HG03469 (cell line): ENCODE measurements at regions not wholly inside any gene's neighbourhood (a gene's known extent, or its start where the extent isn't known, plus 50 kb on each side); places are given as distances from the start of the nearest gene placed in this dataset.
A peak's percentile ranks its signal among the peaks of the same experiment; 100 is the strongest.
"Not testable (repeated sequence)": the region's sequence is repeated elsewhere in the genome, so short reads cannot be mapped to it uniquely, and the experiment has no call there.

ENCODE experiments used
- ATAC-seq: cut with Tn5 transposase; IDR thresholded peaks from one replicate; pipeline ENCODE4 v1.9.1; 2021; ENCODE audit warnings: mild to moderate bottlenecking, moderate library complexity, moderate number of reproducible peaks; ENCODE audit not compliant: unreplicated experiment

DNA sequence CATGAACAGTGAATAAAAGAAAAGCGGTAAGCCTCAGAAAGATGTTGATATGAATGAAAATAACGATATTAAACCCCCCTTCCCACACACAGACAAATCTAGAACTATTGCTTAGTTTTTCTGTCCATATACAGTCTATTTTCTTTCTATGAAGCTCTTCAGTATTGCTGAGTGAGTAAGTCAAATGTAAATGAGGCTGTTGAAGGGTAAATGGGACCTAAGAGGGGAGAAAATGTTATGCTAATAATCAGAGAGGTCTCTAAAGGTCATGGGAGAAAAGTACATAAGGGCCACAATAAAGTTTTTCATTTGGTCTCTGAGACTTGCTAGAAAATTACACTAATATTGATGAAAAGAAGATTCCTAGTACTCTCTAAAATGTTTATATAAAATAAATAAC, 56.2 kb downstream of the PABPC4L start:
- no peak for ATAC-seq

- no peak for ATAC-seq
Observed at GRCh38 chr4:134144337-134144736, 57.3 kb downstream of the PABPC4L start.

DNA sequence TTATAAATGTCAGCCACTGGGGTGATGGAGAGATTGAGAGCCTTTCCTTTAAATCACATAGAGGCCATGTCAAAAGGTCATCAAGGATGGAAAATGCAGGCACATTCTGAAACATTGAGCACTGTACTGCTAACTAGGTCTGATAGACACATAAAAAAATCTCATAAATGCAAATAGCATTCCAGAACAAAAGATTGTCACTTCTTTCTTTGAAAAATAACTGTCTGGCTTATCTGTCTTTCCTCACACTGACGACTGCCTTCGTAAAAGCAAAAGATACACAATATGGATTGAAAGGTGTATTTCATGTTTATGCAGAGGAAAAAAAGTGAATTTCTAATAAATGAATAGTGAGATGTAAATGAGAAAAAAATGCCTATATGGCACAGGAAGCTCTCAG, 59.9 kb downstream of the PABPC4L start:
- no peak for ATAC-seq

DNA sequence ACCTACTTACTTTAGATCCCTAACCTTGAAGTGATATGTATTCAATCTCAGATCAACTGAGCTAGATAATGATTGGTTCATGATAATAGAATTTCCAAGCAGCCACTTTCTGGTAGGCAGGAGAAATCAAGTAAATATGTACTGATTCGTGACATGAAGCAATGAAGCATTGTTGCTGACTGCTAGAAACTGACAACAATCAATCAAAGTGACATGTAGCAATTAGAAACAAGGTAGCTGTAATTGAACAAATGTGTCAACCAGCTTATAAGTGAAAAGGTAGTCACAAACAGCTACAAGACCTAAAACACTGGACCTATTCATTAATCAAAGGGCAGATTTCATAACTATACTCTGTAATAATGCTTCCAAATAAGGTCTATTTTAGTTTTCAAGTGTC, 62.4 kb downstream of the PABPC4L start:
- ATAC-seq = no peak

GRCh38 chr4:134132086-134132783, 69.4 kb downstream of the PABPC4L start:
- ATAC-seq = no peak

- ATAC-seq = no peak
Observed at GRCh38 chr4:134126955-134127354, 74.6 kb downstream of the PABPC4L start.

- ATAC-seq = no peak
Observed at GRCh38 chr4:134126000-134126560, 75.5 kb downstream of the PABPC4L start.

DNA sequence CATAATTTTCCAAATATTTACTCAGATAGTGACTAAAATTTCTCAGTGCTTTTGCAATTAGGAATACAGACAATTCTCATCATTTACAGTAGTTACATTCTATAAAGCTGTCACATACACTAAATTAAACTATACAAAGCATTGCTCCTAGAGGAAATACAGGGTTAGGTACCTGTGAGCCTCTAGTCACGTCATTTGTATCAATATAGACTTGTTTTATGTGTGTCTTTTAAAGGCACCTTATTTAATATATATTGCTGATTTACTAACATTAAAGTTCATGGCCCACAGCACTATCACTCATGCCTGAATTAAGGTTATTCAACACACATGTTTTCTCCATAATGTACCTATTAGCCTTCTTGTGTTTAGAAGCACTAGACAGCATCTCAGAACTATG, 78.7 kb downstream of the PABPC4L start:
- no peak for ATAC-seq

GRCh38 chr4:134117392-134118183, 84.0 kb downstream of the PABPC4L start:
- ATAC-seq = no peak

- no peak for ATAC-seq
Observed at GRCh38 chr4:134089885-134090284, 111.7 kb downstream of the PABPC4L start.

- no peak for ATAC-seq
Observed at GRCh38 chr4:134085496-134085895, 116.1 kb downstream of the PABPC4L start.

DNA sequence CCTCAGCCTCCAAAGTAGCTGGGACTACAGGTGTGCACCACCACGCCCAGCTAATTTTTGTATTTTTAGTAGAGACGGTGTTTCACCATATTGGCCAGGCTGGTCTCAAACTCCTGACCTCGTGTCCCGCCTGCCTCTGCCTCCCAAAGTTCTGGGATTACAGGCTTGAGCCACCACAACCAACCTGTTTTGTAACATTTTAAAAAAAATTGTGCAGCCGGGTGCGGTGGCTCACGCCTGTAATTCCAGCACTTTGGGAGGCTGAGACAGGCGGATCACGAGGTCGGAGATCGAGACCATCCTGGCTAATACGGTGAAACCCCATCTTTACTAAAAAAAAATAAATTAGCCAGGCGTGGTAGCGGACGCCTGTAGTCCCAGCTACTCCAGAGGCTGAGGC, 122.5 kb downstream of the PABPC4L start:
- ATAC-seq = not testable (repeated sequence)

DNA sequence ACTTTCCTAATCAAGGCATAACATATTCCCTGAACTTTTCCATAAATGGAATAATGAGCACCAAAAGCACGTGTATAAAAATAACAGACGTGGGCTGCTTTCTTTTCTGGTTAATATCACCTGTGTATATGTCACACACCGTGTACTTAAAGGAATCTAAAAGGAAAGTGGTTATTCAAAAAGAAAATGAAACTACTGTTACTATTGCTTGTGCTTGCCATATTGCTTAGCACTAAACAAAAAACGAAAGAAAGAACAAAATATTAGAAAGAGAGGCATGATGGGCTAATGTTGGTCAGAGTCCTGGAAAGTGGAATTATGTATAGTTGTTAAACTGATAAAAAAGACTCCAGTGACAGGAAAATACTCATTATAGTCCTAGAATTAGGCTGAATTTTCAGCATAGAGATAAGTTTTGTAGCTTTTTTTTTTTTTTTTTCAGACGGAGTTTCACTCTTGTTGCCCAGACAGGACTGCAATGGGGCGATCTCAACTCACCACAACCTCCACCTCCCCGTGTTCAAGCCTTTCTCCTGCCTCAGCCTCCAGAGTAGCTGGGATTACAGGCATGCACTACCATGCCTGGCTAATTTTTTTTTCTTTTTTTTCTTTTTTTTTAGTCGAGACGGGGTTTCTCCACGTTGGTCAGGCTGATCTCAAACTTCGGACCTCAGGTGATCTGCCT, 123.2 kb downstream of the PABPC4L start:
- ATAC-seq = peak; percentile 71

GRCh38 chr4:134073711-134074110, 127.9 kb downstream of the PABPC4L start:
- ATAC-seq = no peak

- no peak for ATAC-seq
Observed at GRCh38 chr4:134072137-134072536, 129.5 kb downstream of the PABPC4L start.

- no peak for ATAC-seq
Observed at GRCh38 chr4:134070174-134070573, 131.4 kb downstream of the PABPC4L start.

- no peak for ATAC-seq
Observed at GRCh38 chr4:134057356-134057755, 144.2 kb downstream of the PABPC4L start.

DNA sequence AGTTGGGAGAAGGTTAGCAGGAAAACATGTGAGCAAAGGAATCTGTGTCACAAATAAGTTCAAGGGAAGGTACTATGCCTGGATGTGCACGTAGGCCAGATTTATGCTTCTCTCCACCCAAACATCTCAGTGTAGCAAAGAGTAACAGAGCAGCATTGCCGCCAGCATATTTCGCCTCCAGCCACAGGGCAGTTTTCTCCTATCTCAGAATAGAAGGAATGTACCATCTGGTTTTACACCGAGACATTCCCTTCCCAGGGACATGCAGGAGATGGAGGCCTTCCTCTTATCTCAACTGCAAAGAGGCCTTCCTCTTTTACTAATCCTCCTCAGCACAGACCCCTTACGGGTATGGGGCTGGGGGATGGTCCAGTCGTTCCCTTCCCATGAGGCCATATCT, 155.4 kb downstream of the PABPC4L start:
- not testable (repeated sequence) for ATAC-seq

DNA sequence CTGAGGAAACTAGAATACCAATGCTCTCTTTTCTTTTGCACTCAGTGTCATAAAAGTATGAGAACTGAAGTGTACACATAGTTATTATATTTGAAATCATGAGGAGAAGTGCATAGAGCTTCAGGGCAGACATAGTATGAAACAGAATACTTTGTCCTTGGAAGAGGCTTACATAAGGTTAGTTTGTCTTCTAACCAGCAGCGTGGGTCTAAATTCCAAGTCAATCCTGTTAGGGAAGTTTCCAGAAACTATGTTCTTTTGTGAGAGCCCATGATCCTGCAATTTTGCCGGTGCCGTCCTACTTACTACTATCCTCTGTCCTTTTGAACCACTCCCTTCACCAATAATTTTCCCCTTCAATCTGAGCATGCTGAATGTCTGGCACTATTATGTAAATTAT, 156.2 kb downstream of the PABPC4L start:
- ATAC-seq = no peak

GRCh38 chr4:134043266-134043665, 158.3 kb downstream of the PABPC4L start:
- no peak for ATAC-seq

- no peak for ATAC-seq
Observed at GRCh38 chr4:134028421-134028820, 173.2 kb downstream of the PABPC4L start.
